ENCODE measurements at regions not wholly inside any gene's neighbourhood (a gene's known extent, or its start where the extent isn't known, plus 50 kb on each side); places are given as distances from the start of the nearest gene placed in this dataset.
"Not testable (repeated sequence)": the region's sequence is repeated elsewhere in the genome, so short reads cannot be mapped to it uniquely, and the experiment has no call there.

GRCh38 chr6:27854421-27854820, 57.8 kb downstream of the OR2B2 start:
- DNase-seq (ENCODE audit: low read depth, low spot score), result no peak

GRCh38 chr6:27851440-27851839, 60.8 kb downstream of the OR2B2 start:
- no peak for DNase-seq (ENCODE audit: low read depth, low spot score)

- DNase-seq (ENCODE audit: low read depth, low spot score), result not testable (repeated sequence)
Observed at GRCh38 chr6:27849001-27849400, 63.2 kb downstream of the OR2B2 start.

GRCh38 chr6:27847706-27848105, 64.5 kb downstream of the OR2B2 start:
- no peak for DNase-seq (ENCODE audit: low read depth, low spot score)

DNA sequence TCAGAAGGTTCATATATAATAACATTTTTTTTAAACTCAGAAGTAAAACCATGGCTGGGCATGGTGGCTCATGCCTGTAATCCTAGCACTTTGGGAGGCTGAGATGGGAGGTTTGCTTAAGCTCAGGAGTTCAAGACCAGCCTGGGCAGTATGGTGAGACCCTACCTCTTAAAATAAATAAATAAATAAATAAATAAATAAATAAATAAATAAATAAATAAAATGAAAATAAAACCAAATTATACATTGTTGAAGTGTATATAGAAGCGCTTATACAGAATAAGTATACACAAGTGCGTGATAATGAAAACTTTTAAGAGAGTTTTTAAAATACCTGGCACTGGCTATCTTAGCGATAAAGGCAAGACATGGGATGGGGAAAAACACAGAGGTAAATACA, 71.6 kb downstream of the OR2B2 start:
- DNase-seq (ENCODE audit: low read depth, low spot score), result no peak

DNA sequence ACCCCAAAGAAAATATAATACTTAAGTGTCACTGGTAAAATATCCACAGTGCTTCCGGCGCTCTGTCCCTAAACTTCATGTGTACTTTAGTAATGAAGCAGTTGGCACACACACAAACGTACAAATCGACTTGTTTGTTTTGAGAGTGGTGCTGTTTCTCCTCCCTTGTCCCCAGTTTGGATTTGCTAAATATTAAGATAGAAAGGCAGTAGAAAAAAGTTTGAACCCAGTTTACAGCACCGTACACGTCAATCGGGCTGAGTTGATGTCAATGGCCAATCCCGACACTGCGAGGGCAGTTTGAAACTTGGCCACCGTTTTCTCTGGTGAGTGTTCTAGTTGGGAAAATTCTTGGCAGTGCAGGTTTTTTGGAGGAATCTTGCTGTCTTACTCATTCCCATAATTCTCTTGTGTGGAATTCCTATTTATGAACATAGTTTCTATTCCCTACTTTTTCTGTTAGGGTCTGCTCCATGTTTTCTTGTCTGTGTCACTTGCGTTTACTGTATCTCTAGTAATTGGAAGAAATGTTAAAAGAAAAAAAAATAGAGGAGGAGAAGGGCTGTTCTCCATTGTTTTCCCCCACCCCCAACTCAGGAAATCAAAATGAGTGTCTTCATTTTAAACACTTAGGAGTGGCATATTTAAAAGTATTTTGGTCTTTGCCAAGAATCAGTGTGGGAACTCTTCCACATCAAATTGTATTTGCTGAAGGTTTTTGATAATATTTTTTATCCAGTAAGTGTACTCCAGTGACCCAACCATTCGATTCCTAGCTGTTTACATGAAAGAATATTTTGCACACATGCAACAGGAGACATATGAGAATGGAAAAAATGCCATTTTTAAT, 72.3 kb downstream of the OR2B2 start:
- no peak for DNase-seq (ENCODE audit: low read depth, low spot score)

- no peak for DNase-seq (ENCODE audit: low read depth, low spot score)
Observed at GRCh38 chr6:27838945-27839625, 73.1 kb downstream of the OR2B2 start.

GRCh38 chr6:27838058-27838944, 73.9 kb downstream of the OR2B2 start:
- peak; percentile 37 for DNase-seq (ENCODE audit: low read depth, low spot score)

DNA sequence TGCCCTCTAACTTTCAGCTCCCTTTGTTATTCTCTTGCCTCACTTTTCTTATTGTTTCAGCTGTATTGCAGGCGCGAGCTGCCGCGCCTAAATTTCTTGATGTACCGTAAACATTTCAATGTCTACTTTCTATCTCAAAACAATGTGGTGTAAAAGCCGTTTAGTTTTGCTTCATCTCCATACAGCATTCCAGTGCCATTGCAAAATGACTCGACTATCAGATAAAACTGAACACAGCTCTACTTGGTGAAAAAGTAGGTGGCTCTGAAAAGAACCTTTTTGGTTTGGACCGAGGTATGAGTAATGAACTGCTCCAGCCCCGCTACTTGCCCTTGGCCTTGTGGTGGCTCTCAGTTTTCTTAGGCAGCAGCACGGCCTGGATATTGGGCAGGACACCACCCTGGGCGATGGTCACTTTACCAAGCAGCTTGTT, 74.6 kb downstream of the OR2B2 start:
- no peak for DNase-seq (ENCODE audit: low read depth, low spot score)

GRCh38 chr6:27836783-27837624, 75.2 kb downstream of the OR2B2 start:
- no peak for DNase-seq (ENCODE audit: low read depth, low spot score)

GRCh38 chr6:27836141-27836782, 75.9 kb downstream of the OR2B2 start:
- no peak for DNase-seq (ENCODE audit: low read depth, low spot score)

DNA sequence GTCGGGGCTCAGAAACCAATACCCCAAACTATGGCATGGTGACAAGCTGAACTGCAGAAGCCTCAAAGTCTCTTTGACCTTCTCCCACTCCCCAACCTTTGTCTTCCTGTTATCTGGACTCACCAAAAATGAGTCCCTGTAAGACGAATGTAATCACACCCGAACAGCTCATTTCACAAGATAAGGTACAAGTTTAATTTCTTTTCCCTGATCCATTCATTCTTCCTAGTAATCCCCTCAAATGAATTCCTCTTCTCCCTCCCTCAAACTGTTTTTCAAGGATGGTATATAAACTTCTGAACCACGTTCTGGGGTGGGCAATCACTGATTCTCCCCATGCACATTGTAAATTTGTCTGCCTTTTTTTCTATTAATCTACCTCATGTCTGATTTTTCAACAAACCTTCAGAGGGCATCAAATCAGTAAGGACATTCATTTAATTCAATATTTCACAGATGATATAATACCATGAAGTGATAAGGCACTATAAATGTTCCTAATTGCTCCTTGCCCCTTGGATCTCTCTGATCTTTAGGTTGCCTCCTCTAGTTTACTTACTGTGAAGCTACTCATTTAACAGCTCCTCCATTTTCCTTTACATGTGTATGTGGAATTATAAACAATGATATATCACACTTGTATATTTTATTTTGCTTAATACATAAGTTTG, 77.2 kb downstream of the OR2B2 start:
- no peak for DNase-seq (ENCODE audit: low read depth, low spot score)

- DNase-seq (ENCODE audit: low read depth, low spot score), result no peak
Observed at GRCh38 chr6:27834384-27834783, 77.8 kb downstream of the OR2B2 start.

- DNase-seq (ENCODE audit: low read depth, low spot score), result peak; percentile 40
Observed at GRCh38 chr6:27831434-27832081, 80.6 kb downstream of the OR2B2 start.

- not testable (repeated sequence) for DNase-seq (ENCODE audit: low read depth, low spot score)
Observed at GRCh38 chr6:27830600-27831433, 81.4 kb downstream of the OR2B2 start.

GRCh38 chr6:27830212-27830599, 82.0 kb downstream of the OR2B2 start:
- DNase-seq (ENCODE audit: low read depth, low spot score), result no peak

DNA sequence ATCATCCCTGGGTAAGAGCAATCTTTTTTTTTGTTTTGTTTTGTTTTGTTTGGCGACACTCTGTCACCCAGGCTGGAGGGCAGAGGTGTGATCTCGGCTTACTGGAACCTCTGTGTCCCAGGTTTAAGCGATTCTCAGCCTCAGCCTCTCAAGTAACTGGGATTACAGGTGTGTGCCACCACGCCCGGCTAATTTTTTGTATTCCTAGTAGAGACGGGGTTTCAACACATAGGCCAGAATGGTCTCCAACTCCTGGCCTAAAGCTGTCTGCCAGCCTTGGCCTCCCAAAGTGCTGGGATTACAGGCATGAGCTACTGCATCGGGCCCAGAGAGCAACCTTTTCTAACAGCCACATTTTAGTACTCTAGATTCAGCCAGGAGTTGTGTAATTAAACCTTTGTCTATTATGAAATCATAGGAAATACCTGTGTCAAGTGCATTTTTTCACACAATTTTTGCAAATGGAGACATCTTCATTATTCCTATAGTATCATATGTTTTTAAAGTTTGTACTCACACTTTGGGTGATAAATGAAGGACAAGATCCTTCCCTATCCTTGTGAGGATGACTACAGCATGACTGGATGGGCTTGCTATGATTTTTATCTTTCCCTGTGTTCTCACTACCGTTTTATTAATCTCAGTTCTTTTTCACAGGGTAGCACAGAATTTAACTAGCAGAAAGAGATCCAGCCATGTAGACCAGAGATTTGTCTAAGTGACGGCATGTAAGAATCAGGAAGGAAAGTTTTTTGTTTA, 82.6 kb downstream of the OR2B2 start:
- no peak for DNase-seq (ENCODE audit: low read depth, low spot score)

DNA sequence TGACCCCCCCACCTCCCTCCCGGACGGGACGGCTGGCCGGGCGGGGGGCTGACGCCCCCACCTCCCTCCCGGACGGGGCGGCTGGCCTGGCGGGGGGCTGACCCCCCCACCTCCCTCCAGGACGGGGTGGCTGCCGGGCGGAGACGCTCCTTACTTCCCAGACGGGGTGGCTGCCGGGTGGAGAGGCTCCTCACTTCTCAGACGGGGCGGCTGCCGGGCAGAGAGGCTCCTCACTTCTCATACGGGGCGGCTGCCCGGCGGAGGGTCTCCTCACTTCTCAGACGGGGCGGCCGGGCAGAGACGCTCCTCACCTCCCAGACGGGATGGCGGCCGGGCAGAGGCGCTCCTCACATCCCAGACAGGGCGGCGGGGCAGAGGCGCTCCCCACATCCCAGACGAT, 84.7 kb downstream of the OR2B2 start:
- not testable (repeated sequence) for DNase-seq (ENCODE audit: low read depth, low spot score)

Measured in activated naive CD8-positive, alpha-beta T cell treated with anti-CD3 and anti-CD28 coated beads, Interleukin-2, amount 50 U/mL, for 16 hours (primary cell).